Gastroesophageal sphincter (tissue), 3 donors: ENCODE measurements at regions not wholly inside any gene's neighbourhood (a gene's known extent, or its start where the extent isn't known, plus 50 kb on each side); places are given as distances from the start of the nearest gene placed in this dataset.

Experiments used
- CTCF ChIP-seq, 4 experiments: fragments of 200-600 bp in 2 of 4; fragments of 450-650 bp in 2 of 4; sonication (generic) in 1 of 4; IDR thresholded peaks; one replicate each; pipeline ENCODE4 v1.5.1; 2017 to 2019; ENCODE audit warnings: antibody characterized with exemption in 4 of 4, mild to moderate bottlenecking in 2 of 4, moderate library complexity in 2 of 4
- EP300 ChIP-seq: sonication (generic); formaldehyde crosslinking; IDR thresholded peaks from one replicate; pipeline ENCODE4 v1.6.1; 2017; ENCODE audit warnings: antibody characterized with exemption, mild to moderate bottlenecking
- POLR2A ChIP-seq, 2 donors: fragments of 450-650 bp; IDR thresholded peaks; one replicate each; pipeline ENCODE4 v1.6.1; 2017; ENCODE audit warnings: antibody characterized with exemption in 2 of 2, mild to moderate bottlenecking in 2 of 2, moderate library complexity in 1 of 2
- POLR2AphosphoS5 ChIP-seq: sonication (generic); formaldehyde crosslinking; IDR thresholded peaks from one replicate; pipeline ENCODE4 v1.6.1; 2017; ENCODE audit warnings: antibody characterized with exemption

GRCh38 chr2:21467910-21468309, 344.1 kb downstream of the TDRD15 start:
- TF ChIP-seq CTCF (IDR thresholded peaks at IDR 0.05) (no peak), POLR2AphosphoS5 (no peak), POLR2A (IDR thresholded peaks at IDR 0.05) (no peak), EP300 (no peak)
